ENCODE measurements at regions not wholly inside any gene's neighbourhood (a gene's known extent, or its start where the extent isn't known, plus 50 kb on each side); places are given as distances from the start of the nearest gene placed in this dataset.

- DNase-seq (ENCODE audit: low read depth in 2 of 2), result no peak
Measured at GRCh38 chr3:144073698-144074097, 102.1 kb downstream of the DIPK2A start.

- no peak for DNase-seq (ENCODE audit: low read depth in 2 of 2)
Measured at GRCh38 chr3:144079634-144080033, 108.0 kb downstream of the DIPK2A start.

GRCh38 chr3:144084929-144085328 lies 113.3 kb downstream of the DIPK2A start:
- DNase-seq (ENCODE audit: low read depth in 2 of 2), result no peak

GRCh38 chr3:144085964-144086363 lies 114.3 kb downstream of the DIPK2A start:
- peak in 1 of 2 donors; percentile 19 for DNase-seq (ENCODE audit: low read depth in 2 of 2)

GRCh38 chr3:144096016-144096415 lies 124.4 kb downstream of the DIPK2A start:
- no peak for DNase-seq (ENCODE audit: low read depth in 2 of 2)

- no peak for DNase-seq (ENCODE audit: low read depth in 2 of 2)
Measured at GRCh38 chr3:144097163-144097562, 125.5 kb downstream of the DIPK2A start.

GRCh38 chr3:144098691-144099090 lies 127.1 kb downstream of the DIPK2A start:
- no peak for DNase-seq (ENCODE audit: low read depth in 2 of 2)

GRCh38 chr3:144102421-144102820 lies 130.8 kb downstream of the DIPK2A start:
- no peak for DNase-seq (ENCODE audit: low read depth in 2 of 2)

GRCh38 chr3:144104186-144104585 lies 132.6 kb downstream of the DIPK2A start:
- DNase-seq (ENCODE audit: low read depth in 2 of 2), result no peak

GRCh38 chr3:144104679-144105078 lies 133.1 kb downstream of the DIPK2A start:
- no peak for DNase-seq (ENCODE audit: low read depth in 2 of 2)

- DNase-seq (ENCODE audit: low read depth in 2 of 2), result no peak
Measured at GRCh38 chr3:144105542-144105941, 133.9 kb downstream of the DIPK2A start.

- DNase-seq (ENCODE audit: low read depth in 2 of 2), result no peak
Measured at GRCh38 chr3:144106970-144107369, 135.3 kb downstream of the DIPK2A start.

- DNase-seq (ENCODE audit: low read depth in 2 of 2), result no peak
Measured at GRCh38 chr3:144107923-144108322, 136.3 kb downstream of the DIPK2A start.

- DNase-seq (ENCODE audit: low read depth in 2 of 2), result no peak
Measured at GRCh38 chr3:144109944-144110343, 138.3 kb downstream of the DIPK2A start.

GRCh38 chr3:144112036-144112435 lies 140.4 kb downstream of the DIPK2A start:
- no peak for DNase-seq (ENCODE audit: low read depth in 2 of 2)

GRCh38 chr3:144112437-144112836 lies 140.8 kb downstream of the DIPK2A start:
- DNase-seq (ENCODE audit: low read depth in 2 of 2), result no peak

- no peak for DNase-seq (ENCODE audit: low read depth in 2 of 2)
Measured at GRCh38 chr3:144114767-144115166, 143.1 kb downstream of the DIPK2A start.

GRCh38 chr3:144119633-144120032 lies 148.0 kb downstream of the DIPK2A start:
- no peak for DNase-seq (ENCODE audit: low read depth in 2 of 2)

- DNase-seq (ENCODE audit: low read depth in 2 of 2), result no peak
Measured at GRCh38 chr3:144121661-144122060, 150.0 kb downstream of the DIPK2A start.

GRCh38 chr3:144127014-144127413 lies 155.4 kb downstream of the DIPK2A start:
- DNase-seq (ENCODE audit: low read depth in 2 of 2), result no peak

- no peak for DNase-seq (ENCODE audit: low read depth in 2 of 2)
Measured at GRCh38 chr3:144127700-144128099, 156.1 kb downstream of the DIPK2A start.

- DNase-seq (ENCODE audit: low read depth in 2 of 2), result no peak
Measured at GRCh38 chr3:144128108-144128892, 156.7 kb downstream of the DIPK2A start.

- no peak for DNase-seq (ENCODE audit: low read depth in 2 of 2)
Measured at GRCh38 chr3:144129536-144130214, 158.1 kb downstream of the DIPK2A start.

Data from dermis microvascular lymphatic vessel endothelial cell (primary cell).